AG04450 (cell line): ENCODE measurements at regions not wholly inside any gene's neighbourhood (a gene's known extent, or its start where the extent isn't known, plus 50 kb on each side); places are given as distances from the start of the nearest gene placed in this dataset.

ENCODE experiments used
- CTCF ChIA-PET: fragments of 300-600, 350-600 bp; formaldehyde crosslinking; extraction: SDS; loops from one replicate; lab custom pipeline; 2022; ENCODE audit warnings: antibody characterized with exemption, inconsistent platforms; lab: Charles Lee
- POLR2A ChIA-PET: fragments of 350-600 bp; formaldehyde crosslinking; extraction: SDS; loops from one replicate; lab custom pipeline; 2021; ENCODE audit warnings: antibody characterized with exemption, inconsistent platforms; lab: Yijun Ruan, JAX
- DNase-seq: peaks from one replicate; pipeline ENCODE4 v3.0.0-alpha.2; 2011; ENCODE audit warnings: low read depth, low spot score
- H3K27ac ChIP-seq: one replicate; pipeline ENCODE4 v1.5.1; 2012; ENCODE audit warnings: low read depth, low read length, control low read depth
- H3K27me3 ChIP-seq: one replicate; pipeline ENCODE4 v1.6.0; 2012; ENCODE audit warnings: low read length; ENCODE audit not compliant: control insufficient read depth, insufficient read depth
- H3K4me3 ChIP-seq: 2 replicates; pipeline ENCODE4 v1.5.1; 2011; ENCODE audit warnings: mild to moderate bottlenecking, low read depth, low read length, control low read depth
- H3K9me3 ChIP-seq: 2 replicates; pipeline ENCODE4 v1.5.1; 2012; ENCODE audit warnings: low read length; ENCODE audit not compliant: control insufficient read depth, insufficient read depth
- CTCF ChIP-seq: IDR thresholded peaks from 2 replicates; pipeline ENCODE4 v1.5.1; 2011; ENCODE audit warnings: low read depth, low read length, control low read depth, inconsistent platforms

- CTCF ChIA-PET, result no interaction called here
- POLR2A ChIA-PET, result no interaction called here
- no peak for DNase-seq
- H3K27me3 ChIP-seq, result no peaks in the 10 kb centered on the region
- TF ChIP-seq CTCF, result no peak
- H3K27ac ChIP-seq, result no peak overlapping the region
- H3K9me3 ChIP-seq, result no peaks in the 10 kb centered on the region
- no peak overlapping the region for H3K4me3 ChIP-seq
Measured at GRCh38 chrX:20739038-20739745, 472.5 kb upstream of the RPS6KA3 start.

GRCh38 chrX:20729416-20729815 is 462.7 kb upstream of the RPS6KA3 start:
- no peak overlapping the region for H3K27ac ChIP-seq
- no peak for TF ChIP-seq CTCF
- POLR2A ChIA-PET, result no interaction called here
- H3K9me3 ChIP-seq, result no peaks in the 10 kb centered on the region
- no peaks in the 10 kb centered on the region for H3K27me3 ChIP-seq
- no peak for DNase-seq
- no peak overlapping the region for H3K4me3 ChIP-seq
- CTCF ChIA-PET, result no interaction called here

GRCh38 chrX:20727447-20727846 is 460.7 kb upstream of the RPS6KA3 start:
- no peak for DNase-seq
- H3K4me3 ChIP-seq, result no peak overlapping the region
- TF ChIP-seq CTCF, result no peak
- no peaks in the 10 kb centered on the region for H3K27me3 ChIP-seq
- CTCF ChIA-PET, result no interaction called here
- POLR2A ChIA-PET, result no interaction called here
- no peaks in the 10 kb centered on the region for H3K9me3 ChIP-seq
- H3K27ac ChIP-seq, result no peak overlapping the region

GRCh38 chrX:20720954-20721626 is 454.4 kb upstream of the RPS6KA3 start:
- CTCF ChIA-PET, result no interaction called here

More at GRCh38 chrX:20720954-20721626, 454.4 kb upstream of the RPS6KA3 start:
- H3K4me3 ChIP-seq, result no peak overlapping the region
- H3K27ac ChIP-seq, result no peak overlapping the region
- H3K27me3 ChIP-seq, result no peaks in the 10 kb centered on the region
- no peaks in the 10 kb centered on the region; the same call in 1 of the 2 replicates for H3K9me3 ChIP-seq
- TF ChIP-seq CTCF, result no peak
- POLR2A ChIA-PET, result no interaction called here
- DNase-seq, result no peak
